Stomach smooth muscle (tissue), 2 donors: ENCODE measurements at regions not wholly inside any gene's neighbourhood (a gene's known extent, or its start where the extent isn't known, plus 50 kb on each side); places are given as distances from the start of the nearest gene placed in this dataset.
A peak's percentile ranks its signal among the peaks of the same experiment; 100 is the strongest.
"Not testable (repeated sequence)": the region's sequence is repeated elsewhere in the genome, so short reads cannot be mapped to it uniquely, and the experiment has no call there.

ENCODE experiments used
- H3K27ac ChIP-seq: one replicate; pipeline ENCODE4 v1.7.0; 2013; ENCODE audit warnings: mild to moderate bottlenecking, low read length, inconsistent platforms
- H3K27me3 ChIP-seq, 2 donors: one replicate each; pipeline ENCODE4 v1.7.0; 2013; ENCODE audit warnings: low read length in 2 of 2; ENCODE audit not compliant: insufficient read depth in 2 of 2, control insufficient read depth in 1 of 2
- H3K36me3 ChIP-seq, 2 donors: one replicate each; pipeline ENCODE4 v1.7.0; 2013; ENCODE audit warnings: low read length in 2 of 2; ENCODE audit not compliant: control insufficient read depth in 2 of 2, insufficient read depth in 2 of 2
- H3K4me1 ChIP-seq: one replicate; pipeline ENCODE4 v1.7.0; 2013; ENCODE audit warnings: low read length; ENCODE audit not compliant: control insufficient read depth, insufficient read depth
- H3K4me3 ChIP-seq, 2 donors: one replicate each; pipeline ENCODE4 v1.7.0; 2013; ENCODE audit warnings: low read length in 2 of 2
- H3K9ac ChIP-seq, 2 donors: one replicate each; pipeline ENCODE4 v1.7.0; 2013; ENCODE audit warnings: low read length in 2 of 2, mild to moderate bottlenecking in 1 of 2
- H3K9me3 ChIP-seq, 2 donors: one replicate each; pipeline ENCODE4 v1.7.0; 2013; ENCODE audit warnings: low read length in 2 of 2; ENCODE audit not compliant: control insufficient read depth in 2 of 2
- donor health status: healthy.
- donor health status: Pancreatic carcinoma.

- Histone ChIP-seq H3K4me3 (no peak overlapping the region), H3K27me3 (no peaks in the 10 kb centered on the region), H3K9ac (no peak overlapping the region), H3K36me3 (no peaks in the 10 kb centered on the region), H3K27ac (no peak overlapping the region), H3K4me1 (no peaks in the 10 kb centered on the region), H3K9me3 (no peaks in the 10 kb centered on the region)
Observed at GRCh38 chr4:23952258-23952657, 62.4 kb upstream of the PPARGC1A start.

- Histone ChIP-seq H3K27ac (no peak overlapping the region), H3K27me3 (no peaks in the 10 kb centered on the region), H3K9ac (no peak overlapping the region), H3K9me3 (no peaks in the 10 kb centered on the region), H3K36me3 (no peaks in the 10 kb centered on the region), H3K4me1 (no peaks in the 10 kb centered on the region), H3K4me3 (no peak overlapping the region)
Observed at GRCh38 chr4:23947826-23948225, 58.0 kb upstream of the PPARGC1A start.

GRCh38 chr4:23946299-23946698 lies 56.5 kb upstream of the PPARGC1A start:
- H3K9me3 ChIP-seq, result no peaks in the 10 kb centered on the region
- H3K9ac ChIP-seq, result no peak overlapping the region
- no peaks in the 10 kb centered on the region for H3K4me1 ChIP-seq
- H3K27ac ChIP-seq, result peak overlapping the region; percentile 53
- no peaks in the 10 kb centered on the region for H3K27me3 ChIP-seq
- H3K36me3 ChIP-seq, result no peaks in the 10 kb centered on the region
- peak overlapping the region in 1 of 2 donors; percentile 24 for H3K4me3 ChIP-seq

- Histone ChIP-seq H3K27ac (peak overlapping the region; percentile 53), H3K36me3 (no peaks in the 10 kb centered on the region)
Observed at GRCh38 chr4:23945451-23946017, 55.7 kb upstream of the PPARGC1A start.

GRCh38 chr4:23944556-23944955 lies 54.7 kb upstream of the PPARGC1A start:
- not testable (repeated sequence) for H3K4me3 ChIP-seq, H3K9me3 ChIP-seq, H3K36me3 ChIP-seq, H3K9ac ChIP-seq, H3K27me3 ChIP-seq, H3K27ac ChIP-seq, H3K4me1 ChIP-seq

More at GRCh38 chr4:23945451-23946017, 55.7 kb upstream of the PPARGC1A start:
- no peaks in the 10 kb centered on the region for H3K4me1 ChIP-seq
- H3K4me3 ChIP-seq, result no peak overlapping the region
- H3K27me3 ChIP-seq, result no peaks in the 10 kb centered on the region
- H3K9ac ChIP-seq, result no peak overlapping the region
- no peaks in the 10 kb centered on the region for H3K9me3 ChIP-seq

- no peak overlapping the region for H3K9ac ChIP-seq
- H3K27ac ChIP-seq, result no peak overlapping the region
- no peaks in the 10 kb centered on the region for H3K36me3 ChIP-seq
- no peak overlapping the region for H3K4me3 ChIP-seq
- no peaks in the 10 kb centered on the region for H3K27me3 ChIP-seq
- no peaks in the 10 kb centered on the region for H3K9me3 ChIP-seq
- no peaks in the 10 kb centered on the region for H3K4me1 ChIP-seq
Observed at GRCh38 chr4:23943478-23943877, 53.6 kb upstream of the PPARGC1A start.

GRCh38 chr4:23942471-23942870 lies 52.6 kb upstream of the PPARGC1A start:
- no peaks in the 10 kb centered on the region for H3K4me1 ChIP-seq

More at GRCh38 chr4:23942471-23942870, 52.6 kb upstream of the PPARGC1A start:
- H3K9ac ChIP-seq, result no peak overlapping the region
- H3K4me3 ChIP-seq, result no peak overlapping the region
- no peak overlapping the region for H3K27ac ChIP-seq
- H3K27me3 ChIP-seq, result no peaks in the 10 kb centered on the region
- H3K36me3 ChIP-seq, result no peaks in the 10 kb centered on the region
- H3K9me3 ChIP-seq, result no peaks in the 10 kb centered on the region
